ENCODE measurements at regions not wholly inside any gene's neighbourhood (a gene's known extent, or its start where the extent isn't known, plus 50 kb on each side); places are given as distances from the start of the nearest gene placed in this dataset.

DNA sequence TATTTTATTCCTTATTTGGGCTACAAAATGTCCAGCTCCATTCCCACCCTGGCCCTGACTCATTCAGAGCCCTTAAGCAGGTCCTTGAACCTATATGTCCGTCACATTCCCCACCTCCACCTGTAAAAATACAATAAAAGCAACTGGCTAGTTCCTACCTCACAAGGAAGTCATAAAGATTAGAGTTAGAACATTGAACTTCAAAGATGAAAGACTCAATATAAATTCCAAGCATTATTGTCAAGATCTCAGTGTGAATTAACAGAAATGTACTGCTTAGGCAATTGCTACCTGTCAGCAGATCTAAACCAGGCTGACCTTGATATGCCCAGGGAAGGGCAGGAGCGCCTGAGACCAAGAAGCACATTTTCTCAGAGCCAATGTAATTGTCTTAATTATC is 221.8 kb downstream of the ENC1 start:
- TF ChIP-seq, protein P1, sequence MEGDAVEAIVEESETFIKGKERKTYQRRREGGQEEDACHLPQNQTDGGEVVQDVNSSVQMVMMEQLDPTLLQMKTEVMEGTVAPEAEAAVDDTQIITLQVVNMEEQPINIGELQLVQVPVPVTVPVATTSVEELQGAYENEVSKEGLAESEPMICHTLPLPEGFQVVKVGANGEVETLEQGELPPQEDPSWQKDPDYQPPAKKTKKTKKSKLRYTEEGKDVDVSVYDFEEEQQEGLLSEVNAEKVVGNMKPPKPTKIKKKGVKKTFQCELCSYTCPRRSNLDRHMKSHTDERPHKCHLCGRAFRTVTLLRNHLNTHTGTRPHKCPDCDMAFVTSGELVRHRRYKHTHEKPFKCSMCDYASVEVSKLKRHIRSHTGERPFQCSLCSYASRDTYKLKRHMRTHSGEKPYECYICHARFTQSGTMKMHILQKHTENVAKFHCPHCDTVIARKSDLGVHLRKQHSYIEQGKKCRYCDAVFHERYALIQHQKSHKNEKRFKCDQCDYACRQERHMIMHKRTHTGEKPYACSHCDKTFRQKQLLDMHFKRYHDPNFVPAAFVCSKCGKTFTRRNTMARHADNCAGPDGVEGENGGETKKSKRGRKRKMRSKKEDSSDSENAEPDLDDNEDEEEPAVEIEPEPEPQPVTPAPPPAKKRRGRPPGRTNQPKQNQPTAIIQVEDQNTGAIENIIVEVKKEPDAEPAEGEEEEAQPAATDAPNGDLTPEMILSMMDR (IDR thresholded peaks at IDR 0.05; ENCODE audit: low read depth, low read length), result no peak
- no peak for DNase-seq (ENCODE audit: extremely low read depth, low read depth)

DNA sequence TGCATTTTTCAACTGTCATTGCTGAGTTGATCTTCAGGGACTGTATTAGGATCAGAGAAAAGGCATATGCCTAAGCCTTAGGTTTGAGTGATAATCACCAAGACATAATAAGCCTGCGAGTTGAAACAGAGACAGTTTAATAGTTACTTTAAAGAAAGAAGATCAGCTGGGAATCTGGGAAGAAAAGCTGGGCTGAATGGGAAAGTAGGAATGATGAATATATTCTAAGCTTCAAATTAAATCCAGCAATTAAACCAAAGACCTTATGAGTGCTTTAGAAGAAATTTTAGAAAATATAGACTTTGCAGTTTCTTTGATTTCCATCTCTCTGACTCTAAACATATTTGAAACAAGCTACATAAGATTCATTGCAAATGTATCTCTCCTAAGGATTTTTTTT is 222.3 kb downstream of the ENC1 start:
- TF ChIP-seq, protein P1 (IDR thresholded peaks at IDR 0.05; ENCODE audit: low read depth, low read length), result no peak

DNA sequence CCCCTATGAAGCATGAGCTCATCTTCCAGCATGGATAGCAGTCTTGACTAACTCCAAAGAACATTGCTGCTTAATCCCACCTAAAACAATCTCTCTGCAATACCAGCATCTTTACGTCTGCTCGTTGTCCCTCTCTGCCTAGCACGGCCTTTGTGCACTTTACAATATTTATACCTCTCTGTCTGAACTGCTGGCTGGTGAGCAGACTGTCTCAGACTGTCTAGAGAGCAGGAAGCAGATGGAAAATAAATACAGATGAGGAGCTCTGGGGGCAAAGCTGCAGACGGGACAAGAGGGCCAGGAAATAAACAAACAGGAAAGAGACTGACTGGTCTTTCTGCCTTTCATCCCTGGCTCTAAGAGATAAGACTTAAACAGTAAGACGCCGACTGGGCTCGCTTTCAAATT is 224.8 kb downstream of the ENC1 start:
- TF ChIP-seq, protein P1 (IDR thresholded peaks at IDR 0.05; ENCODE audit: low read depth, low read length), result no peak
- DNase-seq (ENCODE audit: extremely low read depth, low read depth), result no peak

More for the DNA sequence above, 222.3 kb downstream of the ENC1 start:
- DNase-seq (ENCODE audit: extremely low read depth, low read depth), result no peak

DNA sequence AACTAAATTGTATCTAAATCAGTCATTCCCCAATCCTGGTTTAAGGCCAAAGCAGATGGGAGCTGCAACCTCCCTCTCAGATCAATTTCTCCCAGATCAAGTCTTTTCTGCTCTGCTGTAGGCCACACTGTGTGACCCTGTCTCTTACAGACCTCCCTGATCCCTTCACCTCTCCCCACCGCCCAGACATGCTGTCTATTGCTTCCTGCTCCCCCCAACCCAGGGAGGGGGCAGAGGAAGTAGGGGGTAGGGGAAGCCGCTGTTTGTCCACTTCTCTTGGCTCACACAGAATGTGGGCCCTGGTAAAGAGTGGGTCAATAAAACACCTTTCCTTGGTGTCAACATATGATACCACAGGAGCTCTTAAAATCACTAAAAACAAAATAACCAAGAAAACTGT is 226.3 kb downstream of the ENC1 start:
- no peak for DNase-seq (ENCODE audit: extremely low read depth, low read depth)
- TF ChIP-seq, protein P1 (IDR thresholded peaks at IDR 0.05; ENCODE audit: low read depth, low read length), result no peak

DNA sequence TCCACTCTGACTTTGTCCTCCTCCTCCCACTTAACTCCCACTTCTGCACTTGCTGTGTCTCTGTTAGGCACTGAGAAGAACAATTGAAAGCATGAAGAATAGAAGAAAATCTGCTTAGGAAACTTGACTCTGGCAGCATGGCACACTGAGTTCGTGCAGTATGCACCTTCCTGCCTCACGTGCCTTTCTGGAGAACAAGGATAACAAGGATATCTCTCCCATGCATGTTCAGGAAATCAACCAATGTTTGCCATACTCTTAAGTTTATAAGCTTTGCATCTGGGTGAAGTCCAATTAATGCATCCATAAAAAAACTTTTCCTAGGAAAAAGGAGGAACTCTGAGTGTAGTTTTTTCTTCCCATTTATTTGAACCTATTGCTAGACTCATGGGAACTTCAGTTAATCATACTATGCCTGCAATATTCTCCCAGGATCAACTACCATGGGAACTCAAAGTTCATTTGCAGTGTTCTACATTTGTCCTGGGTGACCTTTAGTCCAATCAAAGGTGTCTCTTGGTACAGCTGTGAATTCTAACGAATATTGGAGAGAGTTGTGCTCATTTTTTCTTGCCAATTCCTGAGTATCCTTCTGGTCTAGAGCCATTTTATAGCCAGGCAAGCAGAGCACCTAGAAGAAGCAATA is 227.0 kb downstream of the ENC1 start:
- no peak for DNase-seq (ENCODE audit: extremely low read depth, low read depth)
- TF ChIP-seq, protein P1 (IDR thresholded peaks at IDR 0.05; ENCODE audit: low read depth, low read length), result no peak

DNA sequence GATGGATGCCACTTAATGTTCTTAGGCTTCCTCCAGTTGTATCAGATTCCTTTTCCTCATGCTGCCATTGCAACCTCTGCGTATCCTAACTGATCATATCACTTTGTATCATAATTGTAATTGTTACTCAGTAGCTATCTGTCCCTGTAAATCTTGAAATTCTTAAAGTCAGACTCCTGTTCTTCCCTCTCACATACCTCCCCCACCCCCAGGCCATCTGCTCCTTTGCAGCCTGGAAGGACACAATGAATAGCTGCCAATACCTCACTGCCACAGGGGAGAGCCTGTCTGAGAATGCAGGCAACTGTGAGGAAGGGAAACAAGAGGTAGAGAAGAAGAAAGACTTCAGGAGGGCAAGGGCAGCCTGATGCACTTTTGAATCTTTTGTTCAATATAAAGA is 228.5 kb downstream of the ENC1 start:
- TF ChIP-seq, protein P1 (IDR thresholded peaks at IDR 0.05; ENCODE audit: low read depth, low read length), result no peak
- no peak for DNase-seq (ENCODE audit: extremely low read depth, low read depth)

DNA sequence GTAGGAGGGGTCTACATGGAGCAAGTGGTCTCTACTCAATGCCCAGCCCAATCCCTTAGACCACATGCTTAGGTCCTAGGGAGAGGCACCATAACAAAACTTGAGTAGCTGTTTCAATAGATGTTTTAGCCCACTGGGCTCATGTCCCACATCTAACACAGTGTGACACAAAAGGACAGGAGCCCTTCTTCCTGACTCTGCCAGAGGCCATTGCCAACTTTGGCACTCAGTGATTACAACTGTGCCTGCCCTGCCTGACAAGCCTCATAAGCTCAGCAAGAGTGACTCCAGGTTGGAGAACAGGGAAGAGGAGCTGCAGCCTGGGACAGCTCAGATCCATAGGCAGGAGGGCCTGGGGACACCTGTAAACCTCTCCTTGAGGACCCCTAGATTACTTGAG is 230.8 kb downstream of the ENC1 start:
- DNase-seq (ENCODE audit: extremely low read depth, low read depth), result no peak
- TF ChIP-seq, protein P1 (IDR thresholded peaks at IDR 0.05; ENCODE audit: low read depth, low read length), result no peak

Data from AG09319 (cell line).